Neutrophil (primary cell): ENCODE measurements at regions not wholly inside any gene's neighbourhood (a gene's known extent, or its start where the extent isn't known, plus 50 kb on each side); places are given as distances from the start of the nearest gene placed in this dataset.

Experiments used
- H3K27ac ChIP-seq: fragments of 200-600 bp; sonication (generic); 2 replicates; pipeline ENCODE4 v1.5.1; 2016; ENCODE audit warnings: mild to moderate bottlenecking, moderate library complexity
- H3K27me3 ChIP-seq: fragments of 200-600 bp; sonication (generic); 2 replicates; pipeline ENCODE4 v1.6.0; 2016; ENCODE audit warnings: mild to moderate bottlenecking
- H3K36me3 ChIP-seq: fragments of 200-600 bp; sonication (generic); 2 replicates; pipeline ENCODE4 v1.5.1; 2017
- H3K4me1 ChIP-seq, 2 experiments: fragments of 200-600 bp in 1 of 2; sonication (generic) in 1 of 2; 1 replicate in 1 of 2; 2 replicates in 1 of 2; pipeline versions ENCODE4 v1.5.1 to v1.6.1; 2013 to 2016; ENCODE audit warnings: low read depth in 1 of 2, low read length in 1 of 2, mild to moderate bottlenecking in 1 of 2, moderate library complexity in 1 of 2; ENCODE audit not compliant: control insufficient read depth in 1 of 2, insufficient read depth in 1 of 2
- H3K4me3 ChIP-seq, 2 experiments: fragments of 200-600 bp in 1 of 2; sonication (generic) in 1 of 2; 1 replicate in 1 of 2; 2 replicates in 1 of 2; pipeline ENCODE4 v1.5.1; 2013 to 2016; ENCODE audit warnings: low read depth in 1 of 2, low read length in 1 of 2, mild to moderate bottlenecking in 1 of 2, moderate library complexity in 1 of 2
- H3K9me3 ChIP-seq: fragments of 200-600 bp; sonication (generic); 2 replicates; pipeline ENCODE4 v1.5.1; 2016
- TF ChIP-seq, protein P1 (sequence below): fragments of 200-600 bp; sonication (generic); IDR thresholded peaks from 2 replicates; pipeline ENCODE4 v1.5.1; 2016; ENCODE audit warnings: antibody characterized with exemption

DNA sequence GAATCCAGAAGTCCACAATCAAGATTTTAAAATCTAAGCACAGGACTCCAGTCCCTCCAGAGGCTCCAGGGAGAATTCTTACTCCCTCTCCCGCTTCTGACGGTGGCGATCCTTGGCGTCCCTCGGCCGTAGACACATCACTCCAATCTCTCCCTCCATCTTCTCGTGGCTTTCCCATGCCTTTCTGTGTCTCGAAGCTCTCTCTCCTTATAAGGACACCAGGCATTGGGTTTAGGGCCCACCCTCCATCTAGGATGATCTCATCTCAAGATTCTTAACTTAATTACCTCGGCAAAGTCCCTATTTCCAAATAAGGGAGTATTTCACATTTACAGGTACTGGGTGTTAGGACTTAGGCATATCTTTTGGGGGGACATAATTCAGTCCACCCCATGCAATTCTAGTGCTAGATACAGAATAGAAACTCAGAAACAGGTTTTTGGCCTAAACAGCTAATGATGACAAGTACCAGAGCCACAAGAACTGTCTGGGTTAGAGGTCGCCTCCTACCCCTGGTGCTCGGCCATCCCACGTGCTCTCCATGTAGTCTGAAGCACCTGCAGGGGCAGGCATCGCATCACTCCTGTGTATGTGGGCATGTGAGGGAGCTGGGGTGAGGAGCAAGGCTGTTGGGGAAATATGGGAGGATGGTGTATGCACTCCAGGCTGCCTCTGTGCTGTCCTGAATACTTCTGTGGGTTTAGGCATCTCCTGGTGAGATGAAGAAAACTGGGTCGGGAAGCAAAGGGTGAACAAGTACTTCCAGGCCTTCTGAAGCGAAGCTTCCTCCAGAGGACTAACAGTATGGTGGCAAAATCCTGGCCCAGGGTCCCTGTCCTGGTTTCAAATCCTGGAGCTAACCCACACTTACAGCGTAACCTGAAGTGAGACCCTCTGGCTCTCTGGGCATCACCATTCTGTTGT, 298.3 kb upstream of the ZMIZ1 start:
- no peaks in the 10 kb centered on the region for H3K27me3 ChIP-seq
- no peak overlapping the region for H3K27ac ChIP-seq
- H3K4me1 ChIP-seq, result no peaks in the 10 kb centered on the region
- H3K9me3 ChIP-seq, result no peaks in the 10 kb centered on the region
- H3K36me3 ChIP-seq, result no peaks in the 10 kb centered on the region
- H3K4me3 ChIP-seq, result no peak overlapping the region
- TF ChIP-seq, protein P1, sequence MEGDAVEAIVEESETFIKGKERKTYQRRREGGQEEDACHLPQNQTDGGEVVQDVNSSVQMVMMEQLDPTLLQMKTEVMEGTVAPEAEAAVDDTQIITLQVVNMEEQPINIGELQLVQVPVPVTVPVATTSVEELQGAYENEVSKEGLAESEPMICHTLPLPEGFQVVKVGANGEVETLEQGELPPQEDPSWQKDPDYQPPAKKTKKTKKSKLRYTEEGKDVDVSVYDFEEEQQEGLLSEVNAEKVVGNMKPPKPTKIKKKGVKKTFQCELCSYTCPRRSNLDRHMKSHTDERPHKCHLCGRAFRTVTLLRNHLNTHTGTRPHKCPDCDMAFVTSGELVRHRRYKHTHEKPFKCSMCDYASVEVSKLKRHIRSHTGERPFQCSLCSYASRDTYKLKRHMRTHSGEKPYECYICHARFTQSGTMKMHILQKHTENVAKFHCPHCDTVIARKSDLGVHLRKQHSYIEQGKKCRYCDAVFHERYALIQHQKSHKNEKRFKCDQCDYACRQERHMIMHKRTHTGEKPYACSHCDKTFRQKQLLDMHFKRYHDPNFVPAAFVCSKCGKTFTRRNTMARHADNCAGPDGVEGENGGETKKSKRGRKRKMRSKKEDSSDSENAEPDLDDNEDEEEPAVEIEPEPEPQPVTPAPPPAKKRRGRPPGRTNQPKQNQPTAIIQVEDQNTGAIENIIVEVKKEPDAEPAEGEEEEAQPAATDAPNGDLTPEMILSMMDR, result no peak

DNA sequence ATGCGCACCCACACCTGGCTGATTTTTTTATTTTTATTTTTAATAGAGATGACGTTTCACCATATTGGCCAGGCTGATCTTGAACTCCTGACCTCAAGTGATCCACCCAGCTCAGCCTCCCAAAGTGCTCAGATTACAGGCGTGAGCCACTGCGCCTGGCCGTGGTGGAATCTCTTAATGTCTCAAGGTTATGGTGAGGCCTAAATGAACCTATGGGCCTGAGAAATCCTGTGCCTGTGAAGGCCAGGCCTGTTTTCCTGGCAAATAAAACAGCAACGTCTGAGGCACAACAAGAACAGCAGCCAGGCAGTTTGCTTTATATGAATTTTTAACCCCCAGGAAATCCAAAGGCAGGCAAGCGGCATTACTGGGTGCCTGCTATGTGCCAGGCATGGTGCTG, 297.5 kb upstream of the ZMIZ1 start:
- no peaks in the 10 kb centered on the region for H3K9me3 ChIP-seq
- no peak overlapping the region for H3K27ac ChIP-seq
- TF ChIP-seq, protein P1, result no peak
- H3K4me1 ChIP-seq, result no peaks in the 10 kb centered on the region
- no peaks in the 10 kb centered on the region for H3K27me3 ChIP-seq
- no peak overlapping the region for H3K4me3 ChIP-seq
- H3K36me3 ChIP-seq, result no peaks in the 10 kb centered on the region

DNA sequence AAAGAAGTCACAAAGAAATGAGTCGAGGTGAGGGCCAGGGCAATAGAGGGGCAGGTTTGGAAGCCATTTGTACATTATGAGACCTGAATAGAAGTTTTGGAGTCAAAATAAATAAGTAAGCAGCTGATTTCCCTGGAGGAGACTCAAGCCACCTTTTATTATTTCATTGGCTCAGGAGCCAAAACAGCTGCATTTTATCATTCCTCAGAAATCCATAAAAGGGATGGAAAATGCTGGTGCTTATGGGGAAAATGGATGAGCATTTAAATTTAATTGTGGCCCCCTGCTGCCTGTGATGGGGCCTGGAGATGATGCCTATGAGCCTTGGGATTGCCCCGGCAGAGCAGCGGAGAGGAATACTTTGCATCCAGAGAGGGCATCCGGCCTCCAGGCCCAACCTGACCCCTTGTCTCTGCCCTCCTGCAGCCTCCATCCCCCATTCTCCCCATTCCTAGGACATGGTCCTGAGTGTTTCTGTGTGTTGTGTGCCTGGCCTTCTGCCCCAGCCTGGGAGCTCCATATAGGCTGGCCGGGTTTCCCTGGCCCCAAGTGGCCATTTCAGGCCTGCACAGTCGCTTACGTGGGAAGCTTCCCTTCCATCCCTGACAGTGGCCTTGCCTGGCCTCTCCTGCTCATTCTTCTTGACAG, 296.8 kb upstream of the ZMIZ1 start:
- Histone ChIP-seq H3K4me3 (no peak overlapping the region), H3K9me3 (no peaks in the 10 kb centered on the region), H3K27ac (no peak overlapping the region), H3K27me3 (no peaks in the 10 kb centered on the region), H3K4me1 (no peaks in the 10 kb centered on the region), H3K36me3 (no peaks in the 10 kb centered on the region)
- TF ChIP-seq, protein P1, result no peak

DNA sequence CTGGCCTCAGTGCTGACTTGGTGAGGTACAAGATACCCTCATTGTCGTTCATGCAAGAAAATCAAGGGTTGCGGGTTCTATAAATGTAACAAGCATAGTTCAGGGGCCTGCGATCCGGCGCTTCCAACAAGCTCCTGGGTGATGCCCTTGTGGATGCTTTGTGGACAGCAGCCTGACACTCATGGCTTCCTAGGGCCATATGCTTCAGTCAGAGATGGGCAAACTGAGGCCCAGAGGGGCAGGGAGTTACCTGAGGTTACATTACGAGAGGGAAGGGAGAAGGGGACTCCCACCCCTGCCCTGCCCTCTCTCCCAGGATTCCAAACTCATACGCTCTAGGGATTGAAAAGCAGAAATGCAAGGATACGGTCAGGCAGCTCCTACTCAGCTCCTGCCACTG, 296.3 kb upstream of the ZMIZ1 start:
- Histone ChIP-seq H3K4me1 (no peaks in the 10 kb centered on the region), H3K27ac (no peak overlapping the region), H3K36me3 (no peaks in the 10 kb centered on the region), H3K9me3 (no peaks in the 10 kb centered on the region), H3K27me3 (no peaks in the 10 kb centered on the region), H3K4me3 (no peak overlapping the region)
- TF ChIP-seq, protein P1, result no peak

DNA sequence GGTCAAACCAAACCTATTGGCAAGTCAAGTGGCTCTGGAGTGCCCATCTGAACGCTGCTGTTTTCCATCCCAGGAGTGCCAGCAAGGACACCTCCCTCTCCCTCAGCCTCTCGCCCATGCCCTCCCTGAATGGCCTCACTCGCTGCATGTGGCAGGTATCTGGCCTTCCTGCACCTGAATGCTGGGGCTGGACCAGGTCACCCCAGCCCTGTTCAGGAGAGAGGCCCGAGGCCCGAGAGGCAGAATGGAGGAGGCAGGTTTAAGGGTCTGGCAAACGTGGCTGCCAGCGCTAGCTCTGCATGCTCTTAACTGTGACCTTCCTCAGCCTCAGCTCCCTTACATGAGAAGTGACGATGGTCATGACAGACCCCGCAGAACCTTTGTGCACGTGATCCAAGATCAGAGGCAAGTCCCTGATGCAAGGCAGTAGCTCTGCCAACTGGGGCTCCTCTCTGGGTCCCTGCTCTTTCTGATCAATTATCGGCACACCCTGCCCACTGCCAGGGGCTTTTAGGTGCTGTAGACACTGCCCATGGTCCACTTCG, 295.7 kb upstream of the ZMIZ1 start:
- no peaks in the 10 kb centered on the region for H3K36me3 ChIP-seq
- H3K27ac ChIP-seq, result no peak overlapping the region
- no peaks in the 10 kb centered on the region for H3K9me3 ChIP-seq
- no peaks in the 10 kb centered on the region for H3K4me1 ChIP-seq
- no peak overlapping the region for H3K4me3 ChIP-seq
- TF ChIP-seq, protein P1, result no peak
- no peaks in the 10 kb centered on the region for H3K27me3 ChIP-seq
